ENCODE measurements at regions not wholly inside any gene's neighbourhood (a gene's known extent, or its start where the extent isn't known, plus 50 kb on each side); places are given as distances from the start of the nearest gene placed in this dataset.
"Not testable (repeated sequence)": the region's sequence is repeated elsewhere in the genome, so short reads cannot be mapped to it uniquely, and the experiment has no call there.

DNA sequence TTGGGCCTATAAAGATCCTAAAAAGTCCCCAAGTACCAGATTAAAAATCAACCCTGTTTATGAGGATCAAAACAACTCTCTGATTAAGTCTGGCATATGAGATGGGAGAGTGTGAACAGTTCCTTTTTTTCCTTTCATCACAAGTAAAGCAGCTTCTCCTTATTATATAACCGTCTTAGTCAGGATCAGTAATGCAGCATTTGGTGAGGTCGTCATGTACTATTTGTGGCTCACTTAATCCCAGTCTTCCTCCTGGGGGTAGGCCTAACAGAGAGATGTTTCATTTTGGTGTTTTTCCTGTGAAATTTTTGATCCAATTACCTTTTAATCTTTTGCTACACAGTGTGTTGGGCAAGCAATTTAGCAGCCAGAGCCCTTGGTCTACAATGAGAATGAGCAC lies 333.1 kb upstream of the KCNMB2 start:
- peak; percentile 14 for DNase-seq (ENCODE audit: low spot score)

DNA sequence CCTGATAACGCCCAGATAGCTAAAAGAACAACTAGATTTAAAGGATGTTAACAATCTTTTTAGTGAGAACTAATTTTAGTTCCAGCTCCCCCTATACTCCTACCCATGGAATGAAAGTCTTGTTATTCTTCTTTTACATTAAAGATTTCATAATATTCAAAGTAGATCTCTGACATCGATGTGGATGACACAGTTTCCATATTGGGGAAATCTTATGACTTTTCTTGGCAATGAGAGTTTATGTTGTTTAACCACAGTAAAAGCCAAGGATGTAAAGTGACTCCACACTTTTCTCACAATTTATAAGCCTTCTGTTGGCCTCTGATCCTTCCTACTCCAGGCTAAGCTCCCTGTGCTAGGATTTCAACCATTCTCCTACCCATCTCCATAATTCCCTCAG lies 332.6 kb upstream of the KCNMB2 start:
- no peak for DNase-seq (ENCODE audit: low spot score)

DNA sequence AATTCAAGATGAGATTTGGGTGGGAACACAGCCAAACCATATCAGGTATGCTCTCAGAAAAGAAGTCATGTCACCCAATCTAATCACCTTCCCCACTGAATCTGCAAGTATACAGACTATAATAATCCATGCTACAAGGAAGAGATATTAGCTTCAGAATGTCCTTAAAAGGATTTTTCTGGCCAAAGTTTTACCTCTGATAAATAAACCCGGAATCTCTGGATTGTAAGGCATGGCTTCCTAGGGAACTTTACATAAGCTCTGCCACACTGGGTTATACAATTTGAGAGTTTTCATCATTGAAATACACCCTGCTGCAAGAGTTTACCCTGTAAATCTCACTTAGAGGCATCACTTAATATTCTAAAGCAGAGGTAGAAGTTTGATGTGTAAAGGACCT lies 330.5 kb upstream of the KCNMB2 start:
- peak; percentile 14 for DNase-seq (ENCODE audit: low spot score)

DNA sequence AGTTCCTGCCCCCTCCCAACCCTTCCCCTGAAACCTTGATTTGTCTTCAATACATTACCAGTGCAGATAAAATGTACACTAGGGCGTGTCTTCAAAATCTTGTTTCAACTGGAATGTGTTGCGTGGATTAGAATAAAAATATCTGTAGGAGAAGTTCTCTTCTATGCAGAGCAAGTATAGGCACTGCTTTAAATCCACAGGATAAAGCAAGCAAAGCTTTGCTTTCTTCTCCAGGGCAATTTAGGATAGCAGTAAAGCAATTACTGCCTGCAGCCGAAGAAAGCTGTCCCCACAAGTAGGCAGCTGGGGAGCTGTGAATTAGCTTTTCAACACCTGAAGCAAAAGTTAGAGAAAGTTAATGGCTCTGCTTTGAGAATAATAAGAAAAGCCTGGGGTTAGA lies 329.7 kb upstream of the KCNMB2 start:
- DNase-seq (ENCODE audit: low spot score): no peak

DNA sequence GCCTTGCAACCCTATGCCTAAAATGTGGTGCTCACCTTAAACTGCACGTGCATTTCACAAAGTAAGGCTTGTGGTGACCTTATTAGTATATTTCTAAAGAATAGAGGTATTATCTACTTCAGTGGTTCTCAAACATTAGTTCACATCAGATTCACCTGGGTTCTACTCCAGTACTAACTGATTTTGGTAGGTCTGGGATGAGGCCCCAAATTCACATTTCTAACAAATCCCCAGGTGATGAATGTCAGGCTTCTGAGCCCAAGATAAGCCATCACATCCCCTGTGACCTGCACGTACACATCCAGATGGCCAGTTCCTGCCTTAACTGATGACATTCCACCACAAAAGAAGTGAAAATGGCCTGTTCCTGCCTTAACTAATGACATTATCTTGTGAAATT lies 329.1 kb upstream of the KCNMB2 start:
- DNase-seq (ENCODE audit: low spot score): not testable (repeated sequence)

DNA sequence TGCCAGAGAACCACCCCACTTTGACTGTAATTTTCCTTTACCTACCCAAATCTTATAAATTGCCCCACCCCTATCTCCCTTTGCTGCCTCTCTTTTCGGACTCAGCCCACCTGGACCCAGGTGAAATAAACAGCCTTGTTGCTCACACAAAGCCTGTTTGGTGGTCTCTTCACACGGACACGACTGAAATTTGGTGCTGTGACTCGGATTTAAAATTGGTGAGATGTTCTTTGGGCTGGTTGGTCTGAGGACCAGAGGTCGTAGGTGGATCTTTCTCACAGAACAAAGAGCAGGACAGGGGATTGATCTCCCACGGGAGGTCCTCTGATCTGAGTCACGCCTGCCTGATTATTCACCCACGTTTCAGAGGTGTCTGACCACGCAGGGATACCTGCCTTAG lies 328.6 kb upstream of the KCNMB2 start:
- not testable (repeated sequence) for DNase-seq (ENCODE audit: low spot score)

DNA sequence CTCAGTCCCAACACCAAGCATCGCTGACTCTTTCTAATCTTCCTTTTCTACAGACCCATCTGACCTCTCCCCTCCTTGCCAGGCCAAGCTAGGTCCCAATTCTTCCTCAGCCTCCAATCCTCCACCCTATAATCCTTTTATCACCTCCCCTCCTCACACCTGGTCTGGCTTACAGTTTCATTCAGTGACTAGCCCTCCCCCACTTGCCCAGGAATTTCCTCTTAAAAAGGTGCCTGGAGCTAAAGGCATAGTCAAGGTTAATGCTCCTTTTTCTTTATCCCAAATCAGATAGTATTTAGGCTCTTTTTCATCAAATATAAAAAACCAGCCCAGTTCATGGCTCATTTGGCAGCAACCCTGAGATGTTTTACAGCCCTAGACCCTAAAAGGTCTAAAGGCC lies 327.1 kb upstream of the KCNMB2 start:
- not testable (repeated sequence) for DNase-seq (ENCODE audit: low spot score)

DNA sequence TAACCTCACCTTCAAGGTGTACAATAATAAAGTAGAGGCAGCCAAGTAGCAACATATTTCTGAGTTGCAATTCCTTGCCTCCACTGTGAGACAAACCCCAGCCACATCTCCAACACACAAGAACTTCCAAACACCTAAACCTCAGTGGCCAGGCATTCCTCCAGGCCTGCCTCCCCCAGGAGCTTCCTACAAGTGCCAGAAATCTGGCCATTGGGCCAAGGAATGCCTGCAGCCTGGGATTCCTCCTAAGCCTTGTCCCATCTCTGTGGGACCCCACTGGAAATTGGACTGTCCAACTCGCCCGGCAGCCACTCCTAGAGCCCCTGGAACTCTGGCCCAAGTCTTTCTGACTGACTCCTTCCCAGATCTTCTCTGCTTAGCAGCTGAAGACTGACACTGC lies 326.6 kb upstream of the KCNMB2 start:
- DNase-seq (ENCODE audit: low spot score): not testable (repeated sequence)

DNA sequence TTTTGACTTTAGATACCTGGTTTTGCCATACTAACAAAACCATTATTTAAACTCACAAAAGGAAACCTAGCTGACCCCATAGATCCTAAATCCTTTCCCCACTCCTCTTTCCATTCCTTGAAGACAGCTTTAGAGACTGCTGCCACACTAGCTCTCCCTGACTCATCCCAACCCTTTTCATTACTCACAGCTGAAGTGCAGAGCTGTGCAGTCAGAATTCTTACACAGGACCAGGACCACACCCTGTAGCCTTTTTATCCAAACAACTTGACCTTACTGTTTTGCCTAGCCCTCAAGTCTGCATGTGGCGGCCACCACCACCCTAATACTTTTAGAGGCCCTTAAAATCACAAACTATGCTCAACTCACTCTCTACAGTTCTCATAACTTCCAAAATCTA lies 325.1 kb upstream of the KCNMB2 start:
- DNase-seq (ENCODE audit: low spot score): not testable (repeated sequence)

DNA sequence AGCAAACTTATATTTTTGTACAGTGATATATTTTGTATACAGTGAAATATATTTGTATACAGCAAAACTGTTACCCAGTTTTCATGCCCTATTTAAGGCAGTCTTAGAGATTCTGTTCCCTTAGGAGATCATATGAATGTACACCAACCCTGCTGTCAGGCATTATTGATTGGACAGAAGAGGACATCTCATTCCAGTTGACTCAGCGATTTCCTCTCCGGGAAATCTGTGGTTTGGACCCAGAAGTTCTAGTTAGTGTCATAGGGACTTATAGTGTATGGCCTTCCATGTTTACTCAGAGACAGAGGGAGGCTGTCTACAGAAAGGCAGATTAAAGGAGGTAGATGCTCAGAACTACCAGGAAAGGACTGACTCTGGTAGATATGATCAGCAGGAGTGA lies 318.8 kb upstream of the KCNMB2 start:
- no peak for DNase-seq (ENCODE audit: low spot score)

DNA sequence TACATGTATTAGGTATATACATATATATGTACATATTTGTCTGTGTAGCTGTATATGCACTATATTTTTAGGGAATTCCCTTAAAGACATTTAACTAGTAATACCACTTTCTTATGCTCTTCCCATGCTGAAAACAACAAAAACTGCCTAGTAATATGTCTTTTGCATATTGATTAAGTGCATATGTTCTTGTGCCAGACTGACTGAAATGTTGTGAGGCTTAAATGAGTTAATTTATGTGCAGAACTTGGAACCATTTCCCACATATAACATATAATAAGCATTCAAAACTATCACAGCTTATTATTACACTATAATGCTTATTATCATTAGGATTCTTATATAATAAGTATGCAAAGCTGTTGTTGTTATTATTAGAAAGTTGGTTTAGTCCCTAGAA lies 318.0 kb upstream of the KCNMB2 start:
- no peak for DNase-seq (ENCODE audit: low spot score)

DNA sequence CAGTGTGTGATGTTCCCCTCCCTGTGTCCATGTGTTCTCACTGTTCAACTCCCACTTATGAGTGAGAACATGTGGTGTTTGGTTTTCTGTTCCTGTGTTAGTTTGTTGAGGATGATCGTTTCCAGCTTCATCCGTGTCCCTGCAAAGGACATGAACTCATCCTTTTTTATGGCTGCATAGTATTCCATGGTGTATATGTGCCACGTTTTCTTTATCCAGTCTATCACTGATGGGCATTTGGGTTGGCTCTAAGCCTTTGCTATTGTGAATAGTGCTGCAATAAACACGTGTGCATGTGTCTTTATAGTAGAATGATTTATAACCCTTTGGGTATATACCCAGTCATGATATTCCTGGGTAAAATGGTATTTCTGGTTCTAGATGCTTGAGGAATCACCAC lies 316.6 kb upstream of the KCNMB2 start:
- DNase-seq (ENCODE audit: low spot score): not testable (repeated sequence)

DNA sequence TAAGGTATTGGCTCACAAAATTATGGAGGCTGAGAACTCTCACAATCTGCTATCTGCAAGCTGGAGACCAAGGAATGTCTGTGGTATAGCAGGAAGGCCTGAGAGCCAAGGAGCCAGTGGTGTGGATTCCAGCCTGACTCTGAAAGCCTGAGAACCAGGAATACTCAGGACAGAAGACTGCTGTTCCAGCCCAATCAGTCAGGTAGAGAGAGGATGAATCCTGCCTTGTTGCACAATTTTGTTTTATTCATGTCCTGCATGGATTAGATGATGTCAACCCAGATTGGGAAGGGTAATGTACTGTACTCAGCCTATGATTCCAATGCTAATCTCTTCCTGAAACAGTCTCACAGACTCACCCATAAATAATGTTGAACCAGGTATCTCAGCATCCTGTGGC lies 312.4 kb upstream of the KCNMB2 start:
- DNase-seq (ENCODE audit: low spot score): no peak

DNA sequence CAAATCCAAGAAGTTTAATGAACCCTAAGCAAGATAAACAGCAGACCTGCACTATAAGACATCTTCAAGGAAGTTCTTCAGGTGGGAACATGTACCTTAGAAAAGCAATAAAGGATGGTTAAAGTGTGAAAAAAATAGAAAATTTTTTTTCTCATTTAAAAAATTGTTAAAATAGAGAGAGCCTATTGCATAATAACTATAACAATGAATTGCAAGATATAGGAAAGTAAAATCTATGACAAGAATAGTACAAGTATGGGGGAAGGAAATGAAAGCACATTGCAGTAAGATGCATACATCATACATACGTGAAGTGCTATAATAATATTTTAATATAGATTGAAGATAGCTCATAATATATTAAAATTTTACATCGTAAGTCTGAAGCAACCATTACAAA lies 310.1 kb upstream of the KCNMB2 start:
- no peak for DNase-seq (ENCODE audit: low spot score)

DNA sequence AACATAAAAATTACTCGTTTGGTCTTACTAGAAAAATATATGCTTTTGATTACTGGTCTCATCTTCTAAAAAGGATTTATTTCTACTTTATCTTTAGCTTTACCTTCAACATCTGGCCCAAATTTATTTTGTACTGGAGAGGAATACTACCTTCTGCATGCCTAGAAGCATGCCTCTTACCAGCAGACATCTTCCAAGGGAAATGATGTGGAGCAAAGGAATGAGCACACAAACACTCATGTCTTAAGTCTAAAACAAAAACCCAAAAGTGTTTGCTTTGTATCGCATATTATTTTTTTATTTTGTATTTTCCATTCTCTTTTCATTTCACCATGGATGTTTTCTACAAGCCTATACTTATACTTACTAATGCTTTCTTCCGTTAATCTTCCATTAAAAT lies 304.6 kb upstream of the KCNMB2 start:
- DNase-seq (ENCODE audit: low spot score): peak; percentile 13

DNA sequence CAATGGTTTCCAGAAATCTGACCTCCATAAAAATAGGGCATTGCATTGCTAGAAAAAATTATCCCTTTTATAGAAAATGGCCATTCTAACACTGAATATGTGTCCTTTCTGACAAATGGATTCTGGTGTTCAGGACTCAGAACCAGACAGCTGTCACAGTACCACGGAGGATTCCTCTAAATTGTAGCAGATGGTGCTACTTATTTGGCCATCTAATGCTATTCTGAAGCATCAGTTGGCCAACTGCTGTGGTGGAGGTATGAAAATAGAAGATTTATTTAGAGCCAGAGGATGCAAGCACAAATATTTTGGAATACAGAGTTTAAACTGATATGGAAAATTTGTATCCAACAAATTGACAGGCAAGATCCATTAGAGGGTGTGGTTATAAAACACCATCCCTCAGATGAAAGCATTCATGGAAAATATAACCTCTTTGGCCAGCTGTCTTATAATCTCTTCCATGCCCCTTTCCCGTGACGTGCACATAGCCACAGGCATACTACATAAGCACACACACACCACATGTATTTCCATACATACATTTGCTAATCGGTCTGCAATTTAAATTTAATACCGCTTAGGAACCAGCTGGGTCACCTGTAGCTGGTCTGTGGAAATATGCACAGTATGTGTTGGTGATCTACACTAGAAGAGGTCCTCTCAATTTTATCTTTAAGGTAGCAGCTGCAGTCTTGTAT lies 302.7 kb upstream of the KCNMB2 start:
- no peak for DNase-seq (ENCODE audit: low spot score)

DNA sequence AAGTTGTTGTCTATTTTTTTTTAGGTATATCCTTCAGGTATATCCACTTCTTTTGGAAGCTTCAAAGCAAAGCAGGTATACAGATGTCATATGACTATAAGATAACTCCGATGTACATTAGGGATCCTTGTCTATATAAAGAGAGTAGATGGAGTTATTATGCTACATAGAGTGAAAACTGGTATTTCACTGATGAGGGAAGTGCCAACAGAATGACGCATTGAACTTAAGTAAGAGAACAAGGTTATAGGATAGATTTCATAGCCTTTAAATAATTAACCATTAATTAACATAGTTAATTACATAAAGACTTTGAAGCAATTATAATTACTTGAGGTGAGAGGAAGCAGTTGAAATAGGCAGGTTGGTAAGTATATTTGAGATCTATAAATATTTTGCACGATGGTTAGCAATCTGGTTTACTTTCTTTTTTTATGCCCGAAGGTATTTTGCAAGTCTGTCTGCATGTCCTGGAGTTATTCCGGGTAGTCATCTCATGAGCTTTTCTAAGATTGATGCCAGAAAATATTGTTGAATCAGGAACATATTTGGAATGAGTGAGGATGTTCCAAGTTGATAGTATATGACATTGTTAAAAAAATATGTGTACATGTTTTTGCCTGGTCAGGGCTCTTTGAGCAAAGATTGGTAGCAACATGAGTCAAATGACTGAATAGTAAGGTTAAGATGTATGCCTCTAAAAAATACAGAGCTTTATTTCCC lies 299.5 kb upstream of the KCNMB2 start:
- peak; percentile 59 for DNase-seq (ENCODE audit: low spot score)

DNA sequence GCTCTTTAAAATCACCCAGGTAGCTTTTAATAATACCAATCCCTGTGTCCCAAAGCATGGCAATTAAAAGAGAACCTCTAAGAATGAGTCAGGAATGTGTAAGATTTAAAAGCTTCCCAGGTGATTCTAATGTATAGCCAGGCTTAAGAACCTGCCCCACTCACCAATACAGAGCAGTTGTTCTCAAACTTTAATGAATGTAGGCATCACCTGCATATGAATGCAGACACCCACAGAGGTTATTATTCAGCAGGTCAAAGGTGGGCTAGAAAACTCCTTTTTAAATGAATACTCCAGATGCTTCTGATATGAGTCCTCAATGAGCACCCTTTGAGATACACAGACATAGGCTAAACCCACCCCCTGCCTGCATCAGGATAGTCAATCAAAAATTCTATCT lies 298.1 kb upstream of the KCNMB2 start:
- no peak for DNase-seq (ENCODE audit: low spot score)

DNA sequence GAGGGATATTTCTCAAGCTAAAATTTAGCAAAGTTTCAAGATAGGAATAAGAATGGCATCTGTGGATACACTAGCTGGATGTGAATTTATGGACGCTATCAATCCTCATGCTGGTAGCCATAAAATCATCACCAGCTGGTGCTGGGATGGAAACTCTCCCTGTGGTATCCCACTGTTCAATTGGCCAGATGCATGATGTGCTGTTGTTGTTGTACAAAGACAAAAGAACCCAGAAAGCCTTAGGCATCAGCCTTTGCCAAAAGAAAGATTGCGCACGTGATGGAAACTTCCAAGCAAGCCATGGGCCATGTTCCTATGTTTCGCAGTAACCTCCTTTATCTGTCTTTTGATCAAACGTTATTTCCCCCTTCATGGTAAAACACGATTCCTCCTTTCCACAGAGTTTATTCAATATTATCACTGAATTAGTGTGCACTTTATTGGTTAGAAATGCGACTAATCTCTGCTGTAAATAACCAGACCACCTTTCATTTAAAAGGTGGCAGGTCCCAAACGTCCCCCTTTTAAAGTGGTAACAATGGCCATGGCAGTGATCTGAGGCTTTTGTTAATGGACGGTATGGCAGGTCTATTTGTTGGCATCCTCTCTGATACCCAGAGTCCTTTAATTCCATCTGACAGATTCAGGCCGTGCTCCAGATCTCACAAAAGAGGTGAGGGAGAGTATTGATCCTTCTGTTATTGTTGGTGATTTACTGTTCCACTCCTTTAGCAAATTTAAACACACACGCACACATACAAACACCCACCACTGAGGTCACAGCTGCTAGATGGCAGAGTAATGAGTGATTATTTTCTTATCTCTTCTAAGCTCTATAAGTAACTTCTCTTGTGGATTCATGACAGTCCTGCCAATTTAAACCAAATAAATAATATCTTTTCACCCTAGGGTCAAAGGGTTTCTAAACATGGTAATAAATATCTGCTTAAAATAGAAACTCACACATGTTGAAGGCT lies 291.2 kb upstream of the KCNMB2 start:
- no peak for DNase-seq (ENCODE audit: low spot score)

DNA sequence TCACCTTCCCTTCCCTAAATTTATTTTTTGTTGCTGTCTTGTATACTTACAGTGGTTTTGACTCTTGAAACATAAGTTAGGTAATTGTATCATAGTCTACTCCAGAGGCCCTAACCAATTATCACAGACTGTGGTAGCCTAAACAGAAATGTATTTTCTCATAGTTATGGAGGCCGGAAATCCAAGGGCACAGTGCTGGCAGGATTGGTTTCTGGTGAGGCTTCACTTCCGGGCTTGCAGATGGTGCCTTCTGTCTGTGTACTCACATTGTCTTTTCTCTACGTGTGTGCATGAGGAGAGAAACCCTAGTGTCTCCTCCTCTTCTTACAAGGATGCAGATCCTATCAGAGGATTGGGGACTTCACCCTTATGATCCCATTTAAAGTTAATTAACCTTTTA lies 290.2 kb upstream of the KCNMB2 start:
- DNase-seq (ENCODE audit: low spot score): no peak

DNA sequence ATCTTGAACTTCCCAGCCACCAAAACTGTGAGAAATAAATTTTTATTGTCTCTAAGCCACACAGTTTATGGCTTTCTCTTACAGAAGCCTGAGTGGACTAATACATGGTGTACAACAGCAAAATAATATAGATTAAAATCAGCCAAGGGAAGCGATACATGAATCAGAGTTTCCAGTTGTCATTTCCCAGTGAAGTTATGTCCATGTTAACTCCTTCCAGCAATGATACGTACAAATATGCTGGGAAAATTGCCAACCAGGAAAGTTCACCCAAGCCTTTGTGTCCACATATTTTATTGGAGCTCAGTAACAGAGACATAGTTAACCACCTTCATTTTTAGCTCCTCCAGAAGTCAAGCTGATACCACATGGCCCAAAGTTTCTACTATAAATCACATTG lies 280.9 kb upstream of the KCNMB2 start:
- no peak for DNase-seq (ENCODE audit: low spot score)

DNA sequence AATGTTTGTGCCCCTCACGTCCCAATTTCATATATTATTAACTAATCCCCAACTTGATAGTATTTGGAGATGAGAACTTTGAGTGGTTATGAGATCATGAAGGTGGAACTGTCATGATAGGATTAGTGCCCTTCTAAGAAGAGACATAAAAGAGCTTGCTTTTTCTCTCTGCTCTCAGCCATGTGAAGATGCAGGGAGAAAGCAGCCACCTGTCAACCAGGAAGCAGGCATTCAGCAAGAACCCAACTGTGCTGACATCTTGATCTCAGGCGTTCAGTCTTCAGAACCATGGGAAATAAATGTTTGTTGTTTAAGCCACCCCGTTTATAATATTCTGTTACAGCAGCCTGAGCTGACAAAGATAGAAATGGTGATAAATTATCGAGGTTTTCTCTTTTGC lies 278.7 kb upstream of the KCNMB2 start:
- no peak for DNase-seq (ENCODE audit: low spot score)

DNA sequence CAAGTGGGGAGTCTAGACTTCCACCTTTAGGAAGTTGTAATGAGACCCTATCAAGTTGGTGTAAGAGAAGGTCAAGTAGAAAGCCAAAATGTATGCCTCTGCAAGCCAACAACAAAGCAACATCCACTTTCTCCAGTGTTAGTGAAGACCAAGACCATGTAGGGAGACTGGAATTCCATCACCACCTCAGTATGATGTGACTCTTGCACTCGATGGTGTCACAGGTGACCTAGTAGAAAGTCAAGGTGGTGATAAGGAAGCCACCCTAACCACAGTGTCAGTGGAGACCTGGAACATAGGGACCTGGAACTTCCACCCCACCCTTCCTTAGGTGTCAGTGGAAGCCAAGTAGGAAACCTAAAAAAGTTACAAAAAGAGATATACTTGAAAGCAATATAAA lies 278.1 kb upstream of the KCNMB2 start:
- no peak for DNase-seq (ENCODE audit: low spot score)

Measured in AG20443 (cell line).